Hematopoietic multipotent progenitor cell (in vitro differentiated cells): ENCODE measurements at regions not wholly inside any gene's neighbourhood (a gene's known extent, or its start where the extent isn't known, plus 50 kb on each side); places are given as distances from the start of the nearest gene placed in this dataset.
A peak's percentile ranks its signal among the peaks of the same experiment; 100 is the strongest.
"Not testable (repeated sequence)": the region's sequence is repeated elsewhere in the genome, so short reads cannot be mapped to it uniquely, and the experiment has no call there.

Source experiments
- DNase-seq, 3 donors: peaks; one replicate each; pipeline ENCODE4 v3.0.0-alpha.2; 2011 to 2015; ENCODE audit warnings: low read depth in 2 of 3, low spot score in 2 of 3

GRCh38 chr1:192904438-192904895 lies 95.6 kb downstream of the RGS2 start:
- peak in 2 of 3 donors; percentile 24 to 44 for DNase-seq

GRCh38 chr1:192905049-192905448 lies 96.2 kb downstream of the RGS2 start:
- no peak for DNase-seq

DNA sequence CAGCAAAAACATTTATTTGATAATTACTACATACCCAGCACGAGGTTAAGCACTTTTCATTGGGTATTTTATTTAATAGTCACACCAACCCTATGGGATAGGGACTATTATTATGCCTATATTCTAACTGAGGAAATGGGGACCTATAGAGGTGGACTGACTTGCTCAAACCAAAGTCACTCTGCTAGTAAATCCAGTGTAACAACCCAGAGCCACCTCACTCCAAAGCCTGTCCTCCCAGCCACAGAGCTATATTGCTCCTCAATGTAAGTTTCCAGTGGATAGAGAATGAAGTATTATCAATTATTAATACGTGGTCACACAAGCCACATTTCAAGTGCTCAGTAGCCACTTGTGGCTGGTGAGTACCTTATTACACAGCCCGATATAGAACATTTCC lies 97.5 kb downstream of the RGS2 start:
- no peak for DNase-seq

GRCh38 chr1:192907545-192908243 lies 98.9 kb downstream of the RGS2 start:
- DNase-seq = no peak

DNA sequence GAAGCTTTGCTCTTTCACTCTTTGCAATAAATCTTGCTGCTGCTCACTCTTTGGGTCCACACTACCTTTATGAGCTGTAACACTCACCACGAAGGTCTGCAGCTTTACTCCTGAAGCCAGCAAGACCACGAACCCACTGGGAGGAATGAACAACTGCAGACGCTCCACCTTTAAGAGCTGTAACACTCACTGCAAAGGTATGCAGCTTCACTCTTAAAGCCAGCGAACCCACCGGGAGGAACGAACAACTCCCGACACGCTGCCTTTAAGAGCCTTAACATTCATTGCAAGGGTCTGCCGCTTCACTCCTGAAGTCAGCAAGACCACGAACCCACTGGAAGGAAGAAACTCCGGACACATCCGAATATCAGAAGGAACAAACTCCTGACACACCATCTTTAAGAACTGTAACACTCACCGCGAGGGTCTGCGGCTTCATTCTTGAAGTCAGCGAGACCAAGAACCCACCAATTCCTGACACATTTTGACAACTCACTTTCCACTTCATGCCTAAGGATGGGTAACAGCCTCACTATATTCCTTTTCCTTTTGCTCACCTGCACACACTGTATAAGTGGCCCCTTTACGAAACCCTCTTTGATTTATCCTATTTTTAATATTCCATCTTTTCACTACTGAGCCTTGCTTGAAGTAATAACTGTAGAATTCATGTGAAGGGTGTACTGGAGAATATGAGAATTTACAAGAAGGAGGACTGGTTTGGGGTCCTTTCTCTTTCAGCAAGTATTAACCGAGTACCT lies 103.2 kb downstream of the RGS2 start:
- not testable (repeated sequence) for DNase-seq

DNA sequence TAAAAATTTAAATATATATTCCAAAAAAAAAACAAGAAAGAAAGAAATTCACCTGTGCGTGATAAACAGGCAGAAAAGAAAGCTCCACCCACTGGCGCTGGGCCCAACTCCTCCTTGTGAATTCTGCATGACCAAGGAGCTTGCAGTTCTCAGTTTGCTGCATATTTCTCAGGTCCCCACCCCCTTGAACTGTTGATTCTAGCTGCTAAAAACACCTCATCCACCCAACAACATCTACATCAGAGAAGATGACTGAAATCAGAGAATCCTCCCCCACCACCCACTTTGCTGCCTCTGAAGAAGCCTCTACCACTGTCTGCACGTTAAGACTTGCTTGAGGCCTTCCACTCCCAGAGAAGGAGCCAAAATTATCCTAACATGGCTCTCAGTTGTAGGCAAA lies 104.8 kb downstream of the RGS2 start:
- DNase-seq = no peak

GRCh38 chr1:192914092-192914491 lies 105.3 kb downstream of the RGS2 start:
- no peak for DNase-seq

DNA sequence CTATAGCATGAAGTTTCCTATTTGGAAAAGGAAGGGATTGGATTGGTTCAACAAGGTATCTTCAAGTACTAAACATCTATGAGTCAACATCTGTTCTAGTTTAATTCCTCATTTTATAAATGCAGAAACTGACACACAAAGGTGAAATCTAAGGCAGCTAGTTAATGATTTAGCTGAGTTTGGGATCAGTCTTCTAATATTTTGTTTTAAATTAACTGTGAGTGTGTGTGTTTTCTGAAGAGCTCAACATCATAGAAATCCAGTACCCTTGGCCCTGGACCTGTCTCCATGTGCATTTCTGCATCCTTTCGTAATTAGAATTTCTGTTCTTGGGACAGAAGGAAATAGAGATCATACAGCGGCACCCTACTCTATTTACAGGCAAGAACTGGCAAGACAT lies 105.9 kb downstream of the RGS2 start:
- no peak for DNase-seq

DNA sequence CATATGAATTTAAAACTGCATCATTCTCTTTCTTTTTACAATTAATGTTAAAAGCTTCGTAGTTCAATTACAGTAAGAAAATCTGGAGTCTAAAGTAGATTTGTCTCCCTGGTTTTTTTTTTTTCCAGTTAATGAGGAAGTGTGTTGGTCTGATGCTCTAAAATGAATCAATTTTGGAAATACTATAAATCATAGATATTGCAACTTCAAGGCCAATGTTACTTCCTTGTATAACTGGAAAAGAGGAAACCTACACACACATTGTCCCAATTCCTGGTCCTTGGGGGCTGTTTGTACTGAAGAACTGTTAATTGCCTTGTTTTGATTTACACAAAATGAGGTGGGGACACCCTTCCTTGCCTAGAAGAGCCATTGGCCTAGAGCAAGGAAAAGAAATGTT lies 107.2 kb downstream of the RGS2 start:
- no peak for DNase-seq

DNA sequence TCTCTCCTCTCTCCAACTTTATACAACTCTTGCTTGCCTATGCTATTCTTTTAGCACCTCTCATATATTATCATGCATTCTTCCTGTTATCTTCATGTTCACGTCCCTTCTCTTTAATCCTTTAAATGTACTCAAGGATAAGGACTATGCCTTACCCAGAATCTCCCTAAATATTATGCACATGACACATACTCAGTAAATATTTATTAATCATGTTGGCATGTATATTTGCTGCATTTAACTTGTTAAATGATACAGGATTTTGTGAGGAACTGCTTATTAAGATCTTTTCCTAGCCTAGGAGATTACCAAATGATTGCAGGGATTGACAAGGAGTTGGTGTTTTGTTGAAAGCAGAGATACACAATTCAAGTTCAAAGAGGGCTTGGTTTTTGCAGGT lies 109.4 kb downstream of the RGS2 start:
- DNase-seq = no peak

- no peak for DNase-seq
Observed at GRCh38 chr1:192920412-192920811, 111.6 kb downstream of the RGS2 start.

DNA sequence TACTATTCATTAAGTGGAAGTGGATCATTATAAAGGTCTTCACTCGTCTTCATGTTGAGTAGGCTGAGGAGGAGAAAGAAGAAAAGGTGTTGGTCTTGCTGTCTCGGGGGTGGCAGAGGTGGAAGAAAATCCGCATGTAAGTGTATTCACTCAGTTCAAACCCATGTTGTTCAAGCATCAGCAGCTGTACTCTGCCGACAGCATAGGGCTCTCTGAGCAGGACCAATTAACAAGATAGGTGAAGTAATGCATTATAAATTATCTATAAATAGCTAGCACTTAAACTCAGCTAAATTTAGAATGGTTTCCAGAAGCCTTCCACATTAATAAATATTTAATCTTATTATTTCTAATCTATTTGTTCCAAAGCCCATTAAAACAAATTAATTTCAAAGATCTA lies 116.8 kb downstream of the RGS2 start:
- DNase-seq = no peak

GRCh38 chr1:192926736-192927135 lies 117.9 kb downstream of the RGS2 start:
- no peak for DNase-seq

DNA sequence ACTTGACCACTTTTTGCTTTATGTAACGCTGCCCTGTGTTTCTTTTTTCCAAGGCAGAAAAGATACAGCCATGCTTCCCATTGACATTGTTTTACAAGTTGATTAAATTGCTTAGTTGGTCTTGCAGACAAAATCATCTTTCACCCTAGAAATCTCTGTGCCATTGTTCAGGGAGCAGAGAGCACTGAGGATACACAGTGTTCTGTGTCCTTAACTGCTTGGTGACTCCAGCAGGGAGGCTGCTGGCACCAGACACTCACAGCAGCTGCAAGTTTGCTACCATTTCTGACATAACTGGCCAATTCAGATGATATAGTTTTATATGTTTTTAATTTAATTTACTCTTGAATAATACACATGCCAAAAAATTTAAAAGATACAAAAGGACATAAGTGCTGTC lies 118.7 kb downstream of the RGS2 start:
- DNase-seq = no peak

- DNase-seq = no peak
Observed at GRCh38 chr1:192929597-192929996, 120.8 kb downstream of the RGS2 start.

DNA sequence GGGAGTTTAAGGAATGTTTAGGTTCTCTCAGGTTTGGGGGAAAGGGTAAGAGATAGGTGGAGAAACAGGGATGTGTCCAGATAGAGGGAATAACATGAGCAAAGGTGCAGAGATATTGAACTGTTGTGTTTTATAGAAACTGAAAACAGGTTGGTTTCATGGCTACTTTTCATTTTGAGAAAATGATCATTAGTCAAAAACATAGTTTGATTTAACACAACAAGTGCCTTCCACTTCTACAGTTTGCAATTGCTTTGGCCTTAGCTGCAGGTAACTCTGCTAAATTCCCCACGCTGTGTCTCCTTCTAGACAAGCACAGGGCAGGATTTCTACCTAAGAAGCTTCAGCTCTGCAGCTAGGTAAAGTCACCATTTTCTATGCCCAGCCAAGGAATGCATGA lies 124.9 kb downstream of the RGS2 start:
- DNase-seq = no peak

GRCh38 chr1:192936313-192937018 lies 122.7 kb downstream of the UCHL5 start:
- DNase-seq = peak in 2 of 3 donors; percentile 62 to 76

GRCh38 chr1:192937128-192937527 lies 122.0 kb downstream of the UCHL5 start:
- DNase-seq = no peak

DNA sequence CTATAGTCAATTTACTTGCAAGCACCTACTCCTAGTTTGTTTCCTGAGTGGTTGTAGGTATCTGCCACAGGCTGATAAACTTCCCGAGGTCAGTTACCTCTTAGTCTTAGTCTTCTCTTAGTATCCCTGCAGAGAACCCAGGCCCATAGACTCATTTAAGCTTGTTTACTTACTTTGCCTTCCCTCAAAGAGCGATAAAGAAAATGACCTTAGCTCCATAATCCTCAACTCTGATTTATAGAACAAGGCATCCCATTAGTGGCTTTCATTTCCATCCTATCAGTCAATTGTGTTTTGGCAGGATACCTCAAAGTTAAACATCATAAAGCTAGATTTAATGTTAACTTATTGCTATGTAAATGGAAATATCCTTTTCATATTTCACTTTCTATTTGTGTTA lies 119.7 kb downstream of the UCHL5 start:
- DNase-seq = no peak

DNA sequence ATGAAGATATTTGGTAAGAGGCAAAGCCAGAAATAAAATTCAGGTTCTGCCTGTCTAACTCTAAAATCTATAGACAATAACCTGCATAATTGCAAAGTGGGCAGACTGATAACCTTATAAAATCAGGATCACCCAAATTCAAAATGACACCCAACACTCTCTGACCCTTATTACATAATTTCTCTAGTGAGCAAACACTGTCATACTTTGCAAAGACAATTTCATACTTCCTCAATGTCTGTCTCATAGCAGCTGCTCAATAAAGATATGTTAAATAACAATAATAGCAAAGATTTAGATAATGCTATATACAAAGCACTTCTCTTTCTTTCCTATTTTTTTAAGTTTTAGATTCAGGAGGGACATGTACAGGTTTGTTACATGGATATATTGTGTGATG lies 118.5 kb downstream of the UCHL5 start:
- no peak for DNase-seq

- DNase-seq = peak in 1 of 3 donors; percentile 27
Observed at GRCh38 chr1:192941722-192942411, 117.3 kb downstream of the UCHL5 start.
